Natural killer cell (primary cell): ENCODE measurements at regions not wholly inside any gene's neighbourhood (a gene's known extent, or its start where the extent isn't known, plus 50 kb on each side); places are given as distances from the start of the nearest gene placed in this dataset.

Experiments used
- ATAC-seq, 3 donors: fragments of 150-1000 bp in 2 of 3; fragments of 200-7000 bp in 1 of 3; cut with Tn5 transposase; 1 replicate in 1 of 3; 2 replicates in 2 of 3; pipeline ENCODE4 v1.10.0; 2021; ENCODE audit warnings: mild to moderate bottlenecking in 2 of 3, moderate library complexity in 2 of 3
- DNase-seq, 2 donors: peaks; one replicate each; pipeline versions ENCODE4 v3.0.0 to v3.0.0-alpha.2; 2013 to 2021; ENCODE audit warnings: mixed read lengths in 1 of 2
- H3K27ac ChIP-seq: one replicate; pipeline ENCODE4 v1.5.1; 2013; ENCODE audit warnings: mild to moderate bottlenecking, low read length
- H3K27me3 ChIP-seq: one replicate; pipeline ENCODE4 v1.6.1; 2013; ENCODE audit warnings: low read length; ENCODE audit not compliant: control insufficient read depth, insufficient read depth
- H3K36me3 ChIP-seq: one replicate; pipeline ENCODE4 v1.6.1; 2013; ENCODE audit warnings: low read length; ENCODE audit not compliant: control insufficient read depth, insufficient read depth
- H3K4me1 ChIP-seq: one replicate; pipeline ENCODE4 v1.6.1; 2013; ENCODE audit warnings: low read length; ENCODE audit not compliant: control insufficient read depth, insufficient read depth
- H3K4me3 ChIP-seq: one replicate; pipeline ENCODE4 v1.5.1; 2013; ENCODE audit warnings: low read length
- H3K9me3 ChIP-seq: one replicate; pipeline ENCODE4 v1.6.1; 2013; ENCODE audit warnings: low read length; ENCODE audit not compliant: control insufficient read depth, insufficient read depth
- H3K27ac Mint-ChIP-seq, 2 donors: one replicate each; pipeline ENCODE4 v1.8.0; 2022; ENCODE audit warnings: mild to moderate bottlenecking in 2 of 2, mixed read lengths in 2 of 2, moderate library complexity in 1 of 2
- H3K27me3 Mint-ChIP-seq, 2 donors: one replicate each; pipeline ENCODE4 v1.8.0; 2022; ENCODE audit warnings: low read depth in 2 of 2, mixed read lengths in 2 of 2
- H3K36me3 Mint-ChIP-seq: one replicate; pipeline ENCODE4 v1.8.0; 2022; ENCODE audit warnings: mixed read lengths
- H3K4me1 Mint-ChIP-seq, 2 donors: one replicate each; pipeline ENCODE4 v1.8.0; 2022; ENCODE audit warnings: mixed read lengths in 2 of 2
- H3K4me3 Mint-ChIP-seq: one replicate; pipeline ENCODE4 v1.8.0; 2022; ENCODE audit warnings: mild to moderate bottlenecking, moderate library complexity, mixed read lengths
- H3K9me3 Mint-ChIP-seq, 2 donors: one replicate each; pipeline ENCODE4 v1.8.0; 2022; ENCODE audit warnings: mixed read lengths in 2 of 2
- WGBS: methylation state at CpG from one replicate; pipeline ENCODE4 v1.1.7; 2013; ENCODE audit warnings: missing lambda C conversion rate; ENCODE audit not compliant: insufficient coverage; 5-methylcytosine and 5-hydroxymethylcytosine counted together
- intact Hi-C: fragments of 100-400 bp; cut with micrococcal nuclease; formaldehyde crosslinking; loops from one replicate; pipeline ENCODE4 v1.14.2; 2022
- TF ChIP-seq, protein P1 (sequence below): fragments of 200-600 bp; IDR thresholded peaks from one replicate; pipeline ENCODE4 v1.8.0; 2022; ENCODE audit warnings: antibody characterized with exemption

DNA sequence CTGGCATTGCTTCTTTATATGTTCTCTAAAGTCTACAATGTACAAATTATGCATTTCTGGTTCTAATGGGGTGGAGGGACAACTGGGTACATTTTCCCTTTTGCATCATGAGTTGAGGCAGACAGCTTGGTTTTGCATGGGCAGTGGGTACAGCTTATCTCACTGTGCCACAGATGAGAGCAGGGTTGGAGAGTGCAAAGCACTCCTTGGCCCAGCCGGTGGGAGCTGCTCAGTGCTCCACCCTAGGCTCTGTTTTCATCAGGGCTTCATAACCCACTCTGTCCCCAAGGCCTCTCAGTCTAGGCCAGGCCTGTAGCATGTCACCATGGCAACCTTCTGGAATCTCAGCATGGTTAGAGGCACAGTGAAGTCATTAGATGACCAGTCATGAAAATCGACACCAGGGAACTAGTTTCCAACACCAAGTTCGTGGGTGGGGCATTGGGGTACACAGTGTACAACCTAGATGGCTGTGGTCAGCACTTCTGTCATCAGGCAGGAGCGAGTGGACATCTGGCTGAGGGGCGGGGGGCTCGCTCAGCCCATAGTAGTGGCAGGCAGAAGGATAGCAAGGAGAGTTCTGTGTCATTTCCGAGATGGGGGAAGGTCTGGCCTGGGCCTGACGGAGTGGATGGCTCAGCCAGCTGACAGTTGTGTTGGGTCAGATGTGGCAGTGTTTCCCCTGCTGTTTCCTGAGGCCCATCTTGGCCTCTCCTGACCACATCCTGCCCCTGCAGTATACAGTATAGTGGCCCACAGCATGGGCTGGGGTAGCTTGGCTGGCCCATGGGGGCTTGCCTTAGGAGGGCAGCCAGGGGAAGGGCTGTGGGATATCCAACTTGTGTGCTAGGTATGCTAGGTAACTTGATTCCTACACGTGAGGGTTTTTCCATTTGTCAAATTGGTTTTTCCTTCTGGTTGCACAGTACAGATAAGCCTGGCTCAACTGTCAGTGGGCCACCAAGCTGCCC, 75.7 kb upstream of the PRR23C start:
- Mint-ChIP-seq H3K27ac (no peak overlapping the region), H3K4me3 (no peak overlapping the region), H3K36me3 (no peaks in the 10 kb centered on the region), H3K9me3 (no peaks in the 10 kb centered on the region), H3K4me1 (peaks cover 12 to 14% of the 10 kb centered on the region in 2 donors), H3K27me3 (no peaks in the 10 kb centered on the region)
- intact Hi-C loops: no loop called here
- Histone ChIP-seq H3K4me1 (peaks cover 7% of the 10 kb centered on the region), H3K4me3 (no peak overlapping the region), H3K27me3 (no peaks in the 10 kb centered on the region), H3K9me3 (no peaks in the 10 kb centered on the region), H3K27ac (no peak overlapping the region), H3K36me3 (no peaks in the 10 kb centered on the region)
- no peak for DNase-seq
- 50% methylated on average over 9 of the region's 9 CpGs for WGBS
- ATAC-seq: peak in 2 of 3 donors; percentile 35 to 67
- TF ChIP-seq, protein P1, sequence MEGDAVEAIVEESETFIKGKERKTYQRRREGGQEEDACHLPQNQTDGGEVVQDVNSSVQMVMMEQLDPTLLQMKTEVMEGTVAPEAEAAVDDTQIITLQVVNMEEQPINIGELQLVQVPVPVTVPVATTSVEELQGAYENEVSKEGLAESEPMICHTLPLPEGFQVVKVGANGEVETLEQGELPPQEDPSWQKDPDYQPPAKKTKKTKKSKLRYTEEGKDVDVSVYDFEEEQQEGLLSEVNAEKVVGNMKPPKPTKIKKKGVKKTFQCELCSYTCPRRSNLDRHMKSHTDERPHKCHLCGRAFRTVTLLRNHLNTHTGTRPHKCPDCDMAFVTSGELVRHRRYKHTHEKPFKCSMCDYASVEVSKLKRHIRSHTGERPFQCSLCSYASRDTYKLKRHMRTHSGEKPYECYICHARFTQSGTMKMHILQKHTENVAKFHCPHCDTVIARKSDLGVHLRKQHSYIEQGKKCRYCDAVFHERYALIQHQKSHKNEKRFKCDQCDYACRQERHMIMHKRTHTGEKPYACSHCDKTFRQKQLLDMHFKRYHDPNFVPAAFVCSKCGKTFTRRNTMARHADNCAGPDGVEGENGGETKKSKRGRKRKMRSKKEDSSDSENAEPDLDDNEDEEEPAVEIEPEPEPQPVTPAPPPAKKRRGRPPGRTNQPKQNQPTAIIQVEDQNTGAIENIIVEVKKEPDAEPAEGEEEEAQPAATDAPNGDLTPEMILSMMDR: no peak

DNA sequence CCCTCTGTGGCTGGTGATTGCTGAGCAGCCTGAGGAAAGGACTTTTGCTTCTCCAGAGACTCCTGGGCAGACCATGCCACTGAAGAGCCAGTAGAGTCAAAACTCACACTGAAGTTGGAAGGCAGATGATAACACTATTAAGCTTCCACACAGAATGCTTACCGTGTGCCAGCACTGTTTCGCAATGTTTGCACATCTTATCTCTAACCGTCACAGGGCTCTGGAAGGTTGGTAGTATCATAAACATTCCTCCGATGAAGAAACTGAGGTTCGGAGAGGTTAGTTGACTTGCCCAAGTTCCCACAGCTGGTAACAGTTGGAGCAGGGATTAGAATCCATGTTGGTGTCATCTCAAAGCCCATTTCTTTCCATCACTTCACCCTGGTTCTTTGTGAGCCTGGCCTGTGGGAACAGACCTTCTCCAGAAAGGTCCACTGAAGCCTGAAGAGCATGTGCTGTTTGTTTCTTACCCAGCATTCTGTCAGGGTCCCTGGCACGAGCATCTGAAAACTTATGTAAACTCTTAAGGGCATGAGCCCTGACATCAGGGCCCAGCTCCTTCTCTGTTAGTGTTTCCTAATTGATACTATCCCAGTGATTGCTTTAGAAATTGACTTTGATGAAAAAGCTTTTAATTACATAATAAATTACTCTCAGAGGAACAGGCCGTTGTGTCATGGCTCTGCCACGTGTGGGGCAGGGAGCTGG, 77.0 kb upstream of the PRR23C start:
- Mint-ChIP-seq H3K27ac (no peak overlapping the region), H3K4me3 (no peak overlapping the region), H3K27me3 (no peaks in the 10 kb centered on the region), H3K36me3 (no peaks in the 10 kb centered on the region), H3K4me1 (peaks cover 12 to 14% of the 10 kb centered on the region in 2 donors), H3K9me3 (no peaks in the 10 kb centered on the region)
- 83% methylated on average over 8 of the region's 8 CpGs for WGBS
- intact Hi-C loops: no loop called here
- Histone ChIP-seq H3K36me3 (no peaks in the 10 kb centered on the region), H3K9me3 (no peaks in the 10 kb centered on the region), H3K4me1 (peaks cover 7% of the 10 kb centered on the region), H3K27me3 (no peaks in the 10 kb centered on the region), H3K27ac (no peak overlapping the region), H3K4me3 (no peak overlapping the region)
- ATAC-seq (no peak), DNase-seq (no peak)
- TF ChIP-seq, protein P1: no peak

DNA sequence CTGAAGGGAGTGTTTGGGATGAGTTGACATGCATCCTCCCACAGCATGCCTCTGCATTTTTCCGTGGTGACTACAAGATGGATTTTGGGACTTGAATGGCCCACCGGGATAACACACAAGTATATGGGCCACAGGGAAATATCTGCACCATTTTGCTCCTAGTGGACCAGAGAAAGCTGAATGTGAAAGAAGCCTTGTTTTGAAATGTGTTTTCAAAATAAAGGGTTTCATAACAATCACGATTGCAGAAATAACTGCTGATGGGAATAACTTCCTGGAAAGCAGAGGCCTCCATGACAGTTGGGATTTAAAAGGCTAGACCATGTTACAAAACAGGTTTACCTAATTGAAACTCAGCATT, 77.5 kb upstream of the PRR23C start:
- Histone ChIP-seq H3K4me1 (peaks cover 7% of the 10 kb centered on the region), H3K4me3 (no peak overlapping the region), H3K9me3 (no peaks in the 10 kb centered on the region), H3K27ac (no peak overlapping the region), H3K36me3 (no peaks in the 10 kb centered on the region), H3K27me3 (no peaks in the 10 kb centered on the region)
- Mint-ChIP-seq H3K27me3 (no peaks in the 10 kb centered on the region), H3K4me1 (peaks cover 12 to 14% of the 10 kb centered on the region in 2 donors), H3K27ac (no peak overlapping the region), H3K36me3 (no peaks in the 10 kb centered on the region), H3K9me3 (no peaks in the 10 kb centered on the region), H3K4me3 (no peak overlapping the region)
- DNase-seq: no peak
- 88% methylated on average over 3 of the region's 3 CpGs for WGBS
- intact Hi-C loops: no loop called here
- no peak for ATAC-seq
- TF ChIP-seq, protein P1: no peak
